Activated T-cell treated with anti-CD3 and anti-CD28 coated beads for 1 hour (primary cell): ENCODE measurements at regions not wholly inside any gene's neighbourhood (a gene's known extent, or its start where the extent isn't known, plus 50 kb on each side); places are given as distances from the start of the nearest gene placed in this dataset.

ENCODE experiments used
- DNase-seq: peaks from one replicate; pipeline ENCODE4 v3.0.0-alpha.2; 2020; ENCODE audit warnings: low read depth

DNA sequence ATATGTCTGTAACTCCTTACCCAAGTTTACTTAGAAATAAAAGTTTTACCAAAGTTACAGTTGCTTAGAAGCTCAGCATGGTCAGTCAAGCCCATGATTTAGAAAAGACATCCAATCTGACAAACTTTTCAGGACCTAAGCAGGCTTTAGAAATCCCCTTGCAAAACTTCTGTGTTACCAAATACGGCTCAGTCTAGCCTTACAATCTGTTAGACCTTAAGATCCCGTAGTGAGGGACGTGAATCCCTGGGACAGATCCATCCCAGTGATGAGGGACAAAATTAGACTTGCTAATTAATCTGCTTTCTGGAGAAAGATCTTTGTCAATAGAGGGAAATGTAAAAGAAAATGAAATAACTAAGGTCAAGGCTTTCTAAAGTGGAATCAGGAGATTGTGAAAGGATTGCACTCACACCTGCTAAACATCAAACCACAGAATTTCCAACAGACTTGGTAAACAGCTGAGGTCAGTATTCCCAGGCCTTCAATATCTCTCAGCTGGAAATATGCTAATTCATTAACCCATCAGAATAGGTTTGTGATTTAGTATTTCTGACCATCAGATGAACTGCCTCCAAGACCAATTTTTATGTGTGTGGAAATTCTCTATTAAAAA lies 375.3 kb downstream of the DUSP10 start:
- DNase-seq, result no peak

DNA sequence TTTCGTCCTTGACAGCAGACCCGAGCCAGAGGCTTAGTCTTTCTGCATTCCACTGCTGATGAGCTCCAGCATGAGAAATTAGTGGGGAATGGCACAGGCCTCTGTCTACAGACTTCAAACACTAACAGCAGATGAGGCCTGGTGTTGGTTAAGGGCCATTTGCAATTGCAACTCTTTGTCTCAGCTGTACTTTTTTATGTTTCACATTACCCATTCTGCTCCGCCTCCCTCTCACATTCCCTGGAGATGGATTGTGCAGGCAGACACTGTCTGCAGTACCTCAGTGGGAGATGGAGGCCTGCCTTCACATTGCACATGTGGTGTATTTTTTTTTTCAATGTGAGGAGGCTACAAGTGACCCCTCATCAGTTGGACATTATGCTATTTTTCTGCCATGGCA lies 370.2 kb downstream of the DUSP10 start:
- no peak for DNase-seq

- no peak for DNase-seq
Measured at GRCh38 chr1:221373795-221374194, 368.1 kb downstream of the DUSP10 start.

DNA sequence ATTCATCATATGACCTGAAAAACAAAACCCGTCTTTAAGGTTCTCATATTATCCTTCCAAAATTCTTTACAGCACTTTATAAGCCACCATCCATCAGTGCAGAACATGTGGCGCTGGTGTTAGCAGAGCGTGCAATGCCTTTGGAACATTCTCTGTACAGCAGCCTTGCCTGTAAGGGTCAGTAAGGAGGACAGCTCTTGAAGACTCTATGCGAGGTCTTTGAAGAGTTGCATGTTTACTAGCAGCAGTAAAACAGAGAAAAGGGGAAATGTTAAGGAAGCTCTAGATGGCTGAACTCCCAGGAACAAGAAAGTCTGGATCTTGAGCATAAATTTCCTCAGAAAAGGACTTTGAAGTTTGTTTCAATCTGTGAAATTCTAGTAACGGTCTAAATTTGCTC lies 365.6 kb downstream of the DUSP10 start:
- no peak for DNase-seq

DNA sequence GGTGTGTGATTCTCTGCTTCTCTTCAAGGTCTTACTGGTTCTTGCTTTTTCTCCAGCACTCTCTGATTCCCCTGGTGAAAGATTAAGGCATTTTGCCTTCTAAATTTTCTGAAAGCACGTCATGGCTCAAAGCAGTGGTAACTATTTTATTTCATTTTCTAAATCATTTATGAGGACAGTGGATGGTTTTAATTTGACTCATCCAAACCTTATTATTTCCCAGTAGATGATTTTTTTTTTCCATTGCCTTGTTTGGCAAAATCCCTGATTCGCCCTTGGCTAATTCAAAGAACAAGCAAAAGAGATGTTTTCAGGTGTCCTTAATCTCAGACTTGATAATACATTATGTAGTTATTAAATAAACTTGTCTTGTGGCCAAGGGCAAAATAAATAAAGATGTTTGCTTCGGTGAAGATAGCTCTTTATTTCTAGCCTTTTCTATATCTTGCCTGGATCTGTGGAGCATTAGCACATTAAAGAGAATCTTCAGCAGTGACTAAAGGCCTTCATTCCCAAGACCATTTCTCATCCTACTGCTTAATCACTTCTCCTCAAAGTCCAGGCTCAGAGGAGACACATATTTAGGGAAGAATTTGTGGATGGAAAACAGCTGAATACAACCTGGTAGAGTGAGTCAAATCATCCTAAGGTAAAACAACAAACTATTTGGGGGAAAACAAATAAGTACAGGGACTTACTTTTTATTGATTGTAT lies 359.8 kb downstream of the DUSP10 start:
- no peak for DNase-seq

- DNase-seq, result no peak
Measured at GRCh38 chr1:221392453-221392852, 349.4 kb downstream of the DUSP10 start.

DNA sequence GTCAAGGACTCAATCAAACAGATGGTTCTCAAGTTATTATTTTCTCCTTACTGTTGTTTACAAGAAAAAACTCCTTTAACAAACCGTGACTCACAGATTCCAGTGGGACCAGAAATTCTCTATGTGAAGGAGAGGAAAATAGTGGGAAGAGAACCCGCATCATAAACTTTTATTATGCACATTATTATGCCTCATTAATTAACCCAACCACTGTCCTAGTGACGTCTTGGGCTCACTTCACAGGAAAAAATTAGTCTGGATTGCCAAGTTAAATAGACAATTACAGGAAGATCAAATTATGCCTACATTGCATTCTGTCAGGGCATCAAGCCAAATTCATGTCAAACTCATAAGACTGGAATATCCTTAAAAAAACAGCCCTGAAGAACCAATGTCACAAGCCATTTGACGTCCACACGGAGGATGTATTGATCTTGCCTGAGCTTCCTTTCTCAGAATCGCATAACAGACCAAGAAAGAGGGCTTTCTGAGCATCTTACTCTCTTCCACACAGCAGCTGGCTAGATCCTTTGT lies 347.8 kb downstream of the DUSP10 start:
- DNase-seq, result no peak

GRCh38 chr1:221396526-221396925 lies 345.4 kb downstream of the DUSP10 start:
- DNase-seq, result no peak

- no peak for DNase-seq
Measured at GRCh38 chr1:221397141-221397540, 344.7 kb downstream of the DUSP10 start.

DNA sequence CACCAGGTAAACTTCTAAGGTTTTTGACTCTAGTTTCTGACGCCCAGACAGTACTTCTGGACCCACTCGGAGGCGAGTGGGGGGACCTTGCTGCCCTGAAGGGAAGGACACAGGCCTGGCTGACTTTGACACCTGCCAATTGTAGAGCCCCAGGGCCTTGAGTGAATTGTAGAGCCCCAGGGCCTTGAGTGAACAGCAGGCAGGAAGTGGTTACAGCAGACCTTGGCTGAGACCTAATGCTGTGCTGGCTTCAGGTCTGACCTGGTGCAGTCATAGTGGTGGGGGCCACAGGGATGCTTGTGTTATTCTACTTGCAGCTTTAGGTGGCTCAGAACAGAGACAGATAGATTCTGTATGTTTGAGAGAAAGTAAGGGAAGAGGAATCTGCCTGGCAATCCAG lies 344.3 kb downstream of the DUSP10 start:
- DNase-seq, result no peak

DNA sequence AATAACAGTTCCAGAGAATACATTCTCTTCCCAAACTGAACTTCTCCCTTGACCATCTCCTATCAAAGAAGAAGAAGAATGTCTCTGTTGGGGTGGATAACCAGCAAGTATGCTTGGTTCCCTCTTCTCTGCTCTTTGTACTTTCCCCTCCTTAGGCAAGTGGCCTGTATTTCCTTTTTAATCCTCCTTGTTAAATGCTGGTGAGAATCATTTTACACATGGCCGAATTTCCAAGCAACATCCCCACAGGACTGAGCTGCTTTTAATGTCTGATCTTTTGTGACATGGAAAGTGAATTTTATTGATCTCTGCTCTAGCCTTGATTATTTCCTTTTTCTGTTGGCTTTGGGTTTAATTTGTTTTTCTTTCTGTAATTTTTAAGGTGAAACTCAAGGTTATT lies 336.7 kb downstream of the DUSP10 start:
- DNase-seq, result no peak

- DNase-seq, result no peak
Measured at GRCh38 chr1:221408117-221408803, 333.6 kb downstream of the DUSP10 start.

DNA sequence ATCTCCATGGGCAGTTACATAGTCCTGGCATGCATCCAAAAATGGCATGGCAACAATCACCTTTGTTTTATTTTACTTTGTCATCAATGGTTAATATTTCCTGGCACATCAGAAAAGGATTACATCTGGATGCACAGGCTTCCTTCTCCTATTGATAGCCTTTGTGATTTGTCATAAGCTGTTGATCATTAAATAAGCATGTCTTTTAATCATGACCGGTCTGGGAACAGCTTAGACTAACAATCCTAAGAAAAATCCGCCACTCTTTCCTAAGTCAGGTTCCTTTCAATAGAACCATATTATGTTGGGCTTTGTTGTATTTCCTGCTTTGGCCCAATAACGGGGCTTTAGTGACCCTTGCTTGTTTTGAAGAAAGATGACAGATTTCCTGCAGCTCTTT lies 330.6 kb downstream of the DUSP10 start:
- no peak for DNase-seq

- no peak for DNase-seq
Measured at GRCh38 chr1:221414772-221415539, 326.9 kb downstream of the DUSP10 start.

DNA sequence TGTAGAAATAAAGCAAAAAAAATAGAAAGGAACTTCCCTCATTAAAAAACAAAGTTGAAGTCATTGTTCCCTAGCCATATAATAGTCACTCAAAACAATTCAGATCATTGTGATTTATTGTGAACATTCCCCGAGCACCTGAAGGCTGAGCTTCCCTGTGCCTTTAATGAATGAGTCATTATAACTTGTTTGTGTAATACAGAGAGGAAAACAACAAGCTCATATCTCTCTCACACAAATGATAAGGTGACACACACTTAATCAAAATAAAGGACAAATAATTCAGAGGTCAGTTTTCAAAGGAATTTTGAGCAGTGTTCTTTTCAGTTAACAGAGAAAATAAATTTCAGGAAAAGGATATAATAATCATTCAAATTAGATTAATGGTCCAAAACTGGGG lies 326.2 kb downstream of the DUSP10 start:
- no peak for DNase-seq

GRCh38 chr1:221416142-221416541 lies 325.7 kb downstream of the DUSP10 start:
- DNase-seq, result no peak

DNA sequence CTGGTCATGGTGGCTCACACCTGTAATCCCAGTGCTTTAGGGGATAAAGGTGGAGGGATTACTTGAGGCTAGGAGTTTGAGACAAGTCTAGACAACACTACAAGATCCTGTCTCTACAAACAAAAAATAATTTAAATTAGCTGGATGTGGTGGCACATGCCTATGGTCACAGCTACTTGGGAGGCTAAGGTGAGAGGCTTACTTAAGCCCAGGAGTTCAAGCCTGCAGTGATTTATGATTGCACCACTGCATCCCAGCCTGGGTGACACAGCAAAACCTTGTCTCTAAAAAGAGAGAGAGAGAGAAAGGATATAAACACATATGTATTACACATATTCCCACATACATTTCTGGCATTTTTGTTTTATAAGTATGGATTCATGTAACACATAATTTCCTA lies 325.2 kb downstream of the DUSP10 start:
- no peak for DNase-seq

GRCh38 chr1:221418346-221418745 lies 323.5 kb downstream of the DUSP10 start:
- no peak for DNase-seq

DNA sequence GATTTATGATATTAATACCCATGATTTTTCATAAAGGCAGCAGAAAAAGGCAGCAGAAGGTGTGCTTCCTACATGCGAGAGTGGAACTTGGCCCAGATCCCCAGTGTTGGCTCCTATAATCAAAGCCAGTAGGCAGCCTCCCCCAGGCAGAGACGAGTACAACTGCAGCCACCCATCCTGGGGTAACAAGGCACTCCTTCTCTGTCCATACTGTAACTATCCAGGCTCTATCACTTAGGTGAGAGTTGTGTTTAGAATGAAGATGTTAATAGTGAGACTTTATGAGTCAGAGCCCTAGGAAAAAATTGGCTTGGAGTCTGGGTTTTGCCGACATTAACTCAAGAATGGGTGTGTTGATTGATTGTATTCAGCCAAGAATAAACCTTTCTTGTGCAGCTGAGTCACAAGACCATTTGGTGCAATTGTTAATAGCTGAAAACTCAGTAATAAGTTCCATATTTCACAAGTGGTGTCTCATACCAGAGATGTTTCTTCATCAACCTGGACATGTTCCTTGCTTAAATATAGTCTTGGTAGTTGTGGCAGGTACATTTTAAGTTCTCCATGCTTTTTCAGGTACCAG lies 322.3 kb downstream of the DUSP10 start:
- DNase-seq, result no peak

DNA sequence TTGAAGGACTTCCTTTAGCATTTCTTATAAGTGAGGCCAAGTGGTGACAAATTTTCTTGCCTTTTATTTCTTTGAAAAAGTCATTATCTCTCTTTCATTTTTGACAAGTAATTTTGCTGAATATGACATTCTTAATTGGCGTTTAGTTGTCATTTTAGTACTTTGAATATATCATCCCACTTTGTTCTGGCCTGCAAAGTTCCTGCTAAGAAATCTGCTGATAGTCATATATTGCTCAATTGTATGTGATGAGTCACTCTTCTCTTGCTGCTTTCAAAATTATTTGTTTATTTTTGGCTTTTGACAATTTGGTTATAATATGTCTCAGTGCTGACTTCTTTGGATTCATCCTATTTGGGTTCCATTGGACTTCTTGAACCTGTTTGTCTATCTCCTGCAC lies 312.6 kb downstream of the DUSP10 start:
- DNase-seq, result no peak

DNA sequence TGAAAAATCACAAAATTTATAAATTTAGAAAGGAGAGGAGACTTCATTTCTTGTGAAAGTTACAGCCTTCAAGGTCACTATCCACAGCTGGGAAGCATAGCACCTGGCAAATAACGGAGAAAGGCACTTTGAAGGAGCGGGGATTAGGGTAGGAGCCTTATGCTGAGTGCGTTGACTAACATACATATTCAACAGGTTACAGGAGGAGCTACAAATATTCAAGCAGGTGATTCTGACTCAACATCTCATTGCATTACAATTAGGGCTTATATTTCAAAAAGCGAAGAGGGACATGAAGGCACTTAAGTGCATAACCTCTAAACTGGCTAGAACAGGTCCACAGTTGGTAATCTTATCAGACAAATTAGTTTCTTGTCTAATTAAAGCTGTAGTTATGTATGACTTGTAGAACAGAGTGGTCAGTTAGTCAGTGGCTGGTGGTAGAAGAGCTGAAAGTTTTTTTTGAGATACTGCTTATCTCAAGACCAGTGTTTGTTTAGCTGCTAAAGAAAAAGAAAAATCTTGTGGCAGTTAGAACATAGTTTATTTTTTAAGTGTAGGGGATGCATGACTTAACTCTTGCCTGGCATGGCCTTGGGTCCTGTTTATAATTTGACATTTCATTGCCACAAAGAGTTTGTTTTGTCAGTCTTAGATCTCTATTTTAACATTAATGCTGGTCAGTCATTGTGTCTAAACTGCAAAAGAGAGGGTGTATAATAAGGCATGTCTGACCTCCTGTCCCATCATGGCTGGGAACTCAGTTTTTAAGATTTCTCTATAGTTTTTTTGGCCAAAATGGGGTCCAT lies 311.5 kb downstream of the DUSP10 start:
- DNase-seq, result no peak
